T-helper 1 cell treated with Interleukin-12 subunit alpha and Interleukin-12 subunit beta and Interleukin-4 antibody, amounts not matched to agents 30 μg/mL and 1 μg/mL, for 36 hours (primary cell): ENCODE measurements at regions not wholly inside any gene's neighbourhood (a gene's known extent, or its start where the extent isn't known, plus 50 kb on each side); places are given as distances from the start of the nearest gene placed in this dataset.

Experiments
- H3K27ac Mint-ChIP-seq: one replicate; pipeline ENCODE4 v1.8.0; 2021; ENCODE audit warnings: mild to moderate bottlenecking, mixed read lengths
- H3K27me3 Mint-ChIP-seq: one replicate; pipeline ENCODE4 v1.8.0; 2021; ENCODE audit warnings: low read depth, mixed read lengths
- H3K36me3 Mint-ChIP-seq: one replicate; pipeline ENCODE4 v1.8.0; 2021; ENCODE audit warnings: low read depth, mixed read lengths
- H3K4me1 Mint-ChIP-seq: one replicate; pipeline ENCODE4 v1.8.0; 2021; ENCODE audit warnings: low read depth, mixed read lengths
- H3K4me3 Mint-ChIP-seq: one replicate; pipeline ENCODE4 v1.8.0; 2021; ENCODE audit warnings: mild to moderate bottlenecking, moderate library complexity, mixed read lengths
- H3K9me3 Mint-ChIP-seq: one replicate; pipeline ENCODE4 v1.8.0; 2021; ENCODE audit warnings: mixed read lengths

- Mint-ChIP-seq H3K36me3 (no peaks in the 10 kb centered on the region), H3K27me3 (no peaks in the 10 kb centered on the region), H3K4me3 (no peak overlapping the region), H3K27ac (no peak overlapping the region), H3K4me1 (no peaks in the 10 kb centered on the region), H3K9me3 (peaks cover 36% of the 10 kb centered on the region)
These were observed 442.0 kb upstream of the SYT4 start for GRCh38 chr18:43719267-43719795.

DNA sequence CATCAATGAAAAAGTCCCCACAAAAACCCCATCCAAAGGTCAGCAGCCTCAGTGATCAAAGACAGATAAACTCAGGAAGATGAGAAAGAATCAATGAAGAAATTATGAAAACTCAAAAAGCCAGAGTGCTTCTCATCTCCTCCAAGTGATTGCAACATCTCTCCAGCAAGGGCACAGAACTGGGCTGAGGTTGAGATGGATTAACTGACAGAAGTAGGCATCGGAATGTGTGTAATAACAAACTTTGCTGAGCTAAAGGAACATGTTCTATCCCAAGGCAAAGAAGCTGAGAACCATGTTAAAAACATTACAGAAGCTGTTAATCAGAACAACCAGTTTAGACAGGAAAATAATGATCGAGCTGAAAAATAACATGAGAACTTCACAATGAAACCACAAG is 442.8 kb upstream of the SYT4 start:
- H3K27ac Mint-ChIP-seq: no peak overlapping the region
- H3K4me3 Mint-ChIP-seq: no peak overlapping the region
- no peaks in the 10 kb centered on the region for H3K36me3 Mint-ChIP-seq
- H3K27me3 Mint-ChIP-seq: no peaks in the 10 kb centered on the region
- H3K9me3 Mint-ChIP-seq: peaks cover 40% of the 10 kb centered on the region
- H3K4me1 Mint-ChIP-seq: no peaks in the 10 kb centered on the region

- Mint-ChIP-seq H3K4me1 (no peaks in the 10 kb centered on the region), H3K27ac (no peak overlapping the region), H3K9me3 (peaks cover 16% of the 10 kb centered on the region), H3K27me3 (no peaks in the 10 kb centered on the region), H3K36me3 (no peaks in the 10 kb centered on the region), H3K4me3 (no peak overlapping the region)
These were observed 458.3 kb upstream of the SYT4 start for GRCh38 chr18:43735570-43735969.

GRCh38 chr18:43744960-43745745 is 467.9 kb upstream of the SYT4 start:
- H3K27ac Mint-ChIP-seq: no peak overlapping the region
- H3K27me3 Mint-ChIP-seq: no peaks in the 10 kb centered on the region
- no peaks in the 10 kb centered on the region for H3K36me3 Mint-ChIP-seq
- no peak overlapping the region for H3K4me3 Mint-ChIP-seq
- no peaks in the 10 kb centered on the region for H3K4me1 Mint-ChIP-seq
- peaks cover 37% of the 10 kb centered on the region for H3K9me3 Mint-ChIP-seq

- Mint-ChIP-seq H3K27ac (no peak overlapping the region), H3K4me1 (no peaks in the 10 kb centered on the region), H3K36me3 (no peaks in the 10 kb centered on the region), H3K4me3 (no peak overlapping the region), H3K9me3 (peaks cover 21% of the 10 kb centered on the region), H3K27me3 (no peaks in the 10 kb centered on the region)
These were observed 473.9 kb upstream of the SYT4 start for GRCh38 chr18:43751203-43751602.

GRCh38 chr18:43751835-43752234 is 474.5 kb upstream of the SYT4 start:
- Mint-ChIP-seq H3K27me3 (no peaks in the 10 kb centered on the region), H3K36me3 (no peaks in the 10 kb centered on the region), H3K4me3 (no peak overlapping the region), H3K4me1 (no peaks in the 10 kb centered on the region), H3K9me3 (peaks cover 17% of the 10 kb centered on the region), H3K27ac (no peak overlapping the region)

GRCh38 chr18:43757273-43757672 is 480.0 kb upstream of the SYT4 start:
- no peaks in the 10 kb centered on the region for H3K27me3 Mint-ChIP-seq
- H3K27ac Mint-ChIP-seq: no peak overlapping the region
- H3K4me3 Mint-ChIP-seq: no peak overlapping the region
- no peaks in the 10 kb centered on the region for H3K4me1 Mint-ChIP-seq
- H3K36me3 Mint-ChIP-seq: no peaks in the 10 kb centered on the region
- H3K9me3 Mint-ChIP-seq: peaks cover 19% of the 10 kb centered on the region

- peaks cover 17% of the 10 kb centered on the region for H3K9me3 Mint-ChIP-seq
- H3K27ac Mint-ChIP-seq: no peak overlapping the region
- H3K36me3 Mint-ChIP-seq: no peaks in the 10 kb centered on the region
- no peaks in the 10 kb centered on the region for H3K4me1 Mint-ChIP-seq
- H3K4me3 Mint-ChIP-seq: no peak overlapping the region
- no peaks in the 10 kb centered on the region for H3K27me3 Mint-ChIP-seq
These were observed 481.4 kb upstream of the SYT4 start for GRCh38 chr18:43758734-43759133.

- Mint-ChIP-seq H3K27me3 (no peaks in the 10 kb centered on the region), H3K36me3 (no peaks in the 10 kb centered on the region), H3K27ac (no peak overlapping the region), H3K9me3 (peaks cover 17% of the 10 kb centered on the region), H3K4me3 (no peak overlapping the region), H3K4me1 (no peaks in the 10 kb centered on the region)
These were observed 482.7 kb upstream of the SYT4 start for GRCh38 chr18:43760010-43760409.

DNA sequence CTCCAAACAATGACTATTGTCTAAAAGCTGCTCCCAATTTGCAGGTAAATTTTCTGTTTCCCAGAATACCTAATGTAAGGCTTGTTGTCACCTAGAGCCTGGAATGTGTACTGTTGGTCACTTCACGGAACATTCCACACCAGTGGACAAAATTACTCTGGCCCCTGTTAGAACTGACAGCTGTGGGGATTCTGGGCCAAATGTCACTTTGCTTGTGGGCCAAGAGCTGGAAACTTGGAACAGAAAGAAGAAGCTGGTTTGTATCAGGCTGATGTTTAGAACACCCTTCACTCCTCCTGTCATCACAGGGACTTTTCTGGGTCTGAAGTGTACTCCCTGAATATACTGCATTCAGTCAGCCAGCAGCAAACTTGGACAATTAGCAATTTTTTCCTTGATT is 495.6 kb upstream of the SYT4 start:
- Mint-ChIP-seq H3K27me3 (no peaks in the 10 kb centered on the region), H3K4me3 (no peak overlapping the region), H3K9me3 (peaks cover 14% of the 10 kb centered on the region), H3K36me3 (no peaks in the 10 kb centered on the region), H3K4me1 (no peaks in the 10 kb centered on the region), H3K27ac (no peak overlapping the region)

GRCh38 chr18:43774497-43774896 is 497.2 kb upstream of the SYT4 start:
- Mint-ChIP-seq H3K4me3 (no peak overlapping the region), H3K27ac (no peak overlapping the region), H3K36me3 (no peaks in the 10 kb centered on the region), H3K27me3 (no peaks in the 10 kb centered on the region), H3K9me3 (peaks cover 8% of the 10 kb centered on the region), H3K4me1 (no peaks in the 10 kb centered on the region)

- H3K27me3 Mint-ChIP-seq: no peaks in the 10 kb centered on the region
- no peaks in the 10 kb centered on the region for H3K36me3 Mint-ChIP-seq
- H3K4me3 Mint-ChIP-seq: no peak overlapping the region
- no peaks in the 10 kb centered on the region for H3K4me1 Mint-ChIP-seq
- no peak overlapping the region for H3K27ac Mint-ChIP-seq
- H3K9me3 Mint-ChIP-seq: peaks cover 8% of the 10 kb centered on the region
These were observed 498.3 kb upstream of the SYT4 start for GRCh38 chr18:43775591-43775990.

DNA sequence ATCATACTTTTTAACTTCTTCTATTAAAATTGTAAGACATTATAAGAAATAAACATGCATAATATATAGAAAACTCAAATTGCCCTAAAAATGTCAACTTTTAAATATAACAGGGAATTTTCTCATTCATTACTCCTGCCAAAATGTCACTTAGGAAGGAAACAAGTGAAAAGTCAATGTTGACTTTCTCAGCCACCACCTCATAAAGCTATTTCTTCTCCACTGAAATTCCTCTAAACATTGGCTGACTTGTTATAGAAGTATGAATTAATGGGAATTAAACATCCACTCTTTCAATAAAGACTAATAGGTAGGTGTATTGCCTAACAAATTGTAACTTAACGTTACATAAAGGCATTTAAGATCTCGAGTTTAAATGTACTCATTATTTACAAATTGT is 499.7 kb upstream of the SYT4 start:
- H3K4me1 Mint-ChIP-seq: no peaks in the 10 kb centered on the region
- H3K36me3 Mint-ChIP-seq: no peaks in the 10 kb centered on the region
- H3K4me3 Mint-ChIP-seq: no peak overlapping the region
- H3K27ac Mint-ChIP-seq: no peak overlapping the region
- peaks cover 8% of the 10 kb centered on the region for H3K9me3 Mint-ChIP-seq
- H3K27me3 Mint-ChIP-seq: no peaks in the 10 kb centered on the region

DNA sequence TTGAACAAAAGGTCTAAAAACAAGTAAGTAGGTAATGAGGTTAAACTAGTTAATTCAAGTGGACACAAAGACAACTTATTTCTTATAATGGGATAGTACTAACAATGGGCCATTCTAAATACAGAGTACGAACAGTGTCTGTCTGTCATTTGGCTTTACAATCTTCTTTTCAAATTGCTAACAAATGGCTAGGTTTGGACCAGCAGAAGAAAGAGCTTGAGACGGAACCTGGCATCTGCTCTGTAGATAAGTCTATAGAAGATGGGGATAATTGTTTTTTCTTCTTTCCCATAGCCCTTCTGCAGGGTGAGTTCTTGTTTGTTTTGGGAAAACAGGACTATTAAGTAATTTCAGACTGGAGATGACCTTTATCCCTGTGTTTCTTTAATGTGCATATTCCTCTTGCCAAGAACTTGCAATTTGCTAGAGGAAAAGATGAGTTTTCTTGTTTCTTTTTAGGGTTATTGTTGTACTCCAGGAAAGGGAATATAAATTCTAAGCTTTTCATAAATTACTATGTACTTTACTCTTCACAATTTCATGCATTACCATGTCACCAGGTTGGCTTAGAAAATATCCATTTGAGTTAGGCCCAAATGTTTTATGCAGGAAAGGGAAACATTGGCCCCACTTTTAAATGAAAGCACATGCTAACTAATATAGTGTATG is 500.5 kb upstream of the SYT4 start:
- Mint-ChIP-seq H3K4me1 (no peaks in the 10 kb centered on the region), H3K9me3 (peaks cover 8% of the 10 kb centered on the region), H3K27ac (no peak overlapping the region), H3K36me3 (no peaks in the 10 kb centered on the region), H3K4me3 (no peak overlapping the region), H3K27me3 (no peaks in the 10 kb centered on the region)

- H3K9me3 Mint-ChIP-seq: no peaks in the 10 kb centered on the region
- no peaks in the 10 kb centered on the region for H3K27me3 Mint-ChIP-seq
- H3K4me1 Mint-ChIP-seq: no peaks in the 10 kb centered on the region
- no peak overlapping the region for H3K27ac Mint-ChIP-seq
- H3K4me3 Mint-ChIP-seq: no peak overlapping the region
- H3K36me3 Mint-ChIP-seq: no peaks in the 10 kb centered on the region
These were observed 503.6 kb upstream of the SYT4 start for GRCh38 chr18:43780782-43781340.
